A549 (cell line): ENCODE measurements at regions not wholly inside any gene's neighbourhood (a gene's known extent, or its start where the extent isn't known, plus 50 kb on each side); places are given as distances from the start of the nearest gene placed in this dataset.

Source experiments
- CTCF ChIP-seq: fragments of >200 bp; sonication (Bioruptor Twin); formaldehyde crosslinking; IDR thresholded peaks from 3 replicates; pipeline ENCODE4 v1.5.1; 2016
- EP300 ChIP-seq, 2 experiments: fragments of >200 bp; sonication (Bioruptor Twin); formaldehyde crosslinking; IDR thresholded peaks; 2 replicates in 1 of 2; 3 replicates in 1 of 2; pipeline ENCODE4 v1.6.1; 2016 to 2017
- MAX ChIP-seq: IDR thresholded peaks from 2 replicates; pipeline ENCODE4 v1.6.1; 2012
- POLR2A ChIP-seq: IDR thresholded peaks from 2 replicates; pipeline ENCODE4 v1.6.1; 2012; ENCODE audit warnings: mild to moderate bottlenecking, low read length
- POLR2AphosphoS2 ChIP-seq: conservative IDR thresholded peaks from 2 replicates; pipeline ENCODE4 v1.6.1; 2012; ENCODE audit warnings: low read length, improper control_type of control experiment, inconsistent platforms
- RAD21 ChIP-seq, 2 experiments: fragments of >200 bp in 1 of 2; sonication (Bioruptor Twin) in 1 of 2; formaldehyde crosslinking in 1 of 2; IDR thresholded peaks in 1 of 2; conservative IDR thresholded peaks in 1 of 2; 2 replicates in 1 of 2; 3 replicates in 1 of 2; pipeline ENCODE4 v1.6.1; 2012 to 2018; ENCODE audit warnings: inconsistent platforms in 1 of 2
- SMC3 ChIP-seq: fragments of >200 bp; sonication (Bioruptor Twin); formaldehyde crosslinking; IDR thresholded peaks from 3 replicates; pipeline ENCODE4 v1.6.1; 2018; ENCODE audit warnings: inconsistent platforms
- ZFP36 ChIP-seq: fragments of 450-650 bp; IDR thresholded peaks from 2 replicates; pipeline ENCODE4 v1.6.1; 2014; ENCODE audit warnings: borderline replicate concordance; ENCODE audit not compliant: partially characterized antibody

- TF ChIP-seq ZFP36, result no peak
- no peak for TF ChIP-seq EP300 (IDR thresholded peaks at IDR 0.05)
- TF ChIP-seq CTCF, result no peak
- no peak for TF ChIP-seq POLR2A
- no peak for TF ChIP-seq RAD21 (conservative IDR thresholded peaks at IDR 0.05 in 1 of 2, IDR thresholded peaks at IDR 0.05 in 1 of 2)
- TF ChIP-seq POLR2AphosphoS2, result no peak
- TF ChIP-seq SMC3, result no peak
- TF ChIP-seq MAX, result no peak
These were observed 121.7 kb upstream of the MDM1 start for GRCh38 chr12:68453876-68454275.
